ENCODE measurements at regions not wholly inside any gene's neighbourhood (a gene's known extent, or its start where the extent isn't known, plus 50 kb on each side); places are given as distances from the start of the nearest gene placed in this dataset.
A peak's percentile ranks its signal among the peaks of the same experiment; 100 is the strongest.

DNA sequence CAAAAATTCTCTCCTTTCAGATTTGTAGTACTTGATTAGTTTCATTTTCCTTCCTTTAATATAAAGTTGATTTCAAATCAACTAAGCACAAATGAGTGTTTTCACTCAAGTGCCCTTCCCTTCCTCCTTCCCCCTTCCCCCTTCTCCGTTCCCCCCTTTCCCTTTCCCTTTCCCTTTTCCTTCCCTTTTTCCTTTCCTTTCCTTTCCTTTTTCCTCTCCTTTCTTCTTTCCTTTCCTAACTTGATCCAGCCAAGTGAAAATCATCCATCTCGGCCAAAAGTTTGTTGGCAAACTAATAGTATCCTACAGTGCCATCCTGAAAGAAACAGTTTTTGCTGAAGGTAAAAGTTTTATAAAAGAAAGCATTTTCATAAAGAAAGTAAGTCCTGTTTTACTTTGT is 85.3 kb upstream of the CD180 start:
- DNase-seq (ENCODE audit: low spot score), result no peak
- in situ Hi-C loops (cut with HindIII; ENCODE audit: low sequenced_read_pairs), result no loop called here

DNA sequence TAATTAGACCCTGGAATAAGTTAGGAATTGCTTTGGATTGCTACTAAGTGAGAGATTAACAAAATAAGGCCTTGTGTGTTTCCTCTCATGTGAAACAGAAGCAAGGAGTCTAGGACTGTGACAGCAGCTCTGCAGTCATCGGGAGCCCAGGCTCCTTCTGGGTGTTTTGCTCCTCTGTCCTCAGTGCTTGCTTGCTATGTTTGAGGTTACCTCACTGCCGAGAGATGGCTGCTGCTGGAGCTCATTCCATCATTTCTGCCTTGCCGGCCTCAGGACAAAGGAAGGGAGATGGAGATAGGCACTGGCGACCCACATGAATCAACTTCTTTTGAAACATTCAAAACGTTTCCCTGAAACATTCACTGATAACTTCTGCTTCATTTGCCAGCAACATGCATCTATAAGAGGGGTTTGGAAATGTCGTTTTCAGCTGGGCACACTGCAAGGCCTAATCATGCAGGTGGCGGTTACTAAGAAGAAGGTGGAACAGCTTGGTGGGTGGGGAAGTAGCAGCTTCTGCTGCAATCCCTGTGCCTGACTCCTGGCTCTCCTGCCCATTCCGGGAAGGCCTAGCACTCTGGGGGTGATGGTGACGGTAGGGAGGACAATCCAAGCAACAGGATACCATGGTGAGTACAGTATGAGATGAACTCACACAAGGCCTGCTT is 77.2 kb upstream of the CD180 start:
- no peak for DNase-seq (ENCODE audit: low spot score)
- in situ Hi-C loops (cut with HindIII; ENCODE audit: low sequenced_read_pairs), result no loop called here

DNA sequence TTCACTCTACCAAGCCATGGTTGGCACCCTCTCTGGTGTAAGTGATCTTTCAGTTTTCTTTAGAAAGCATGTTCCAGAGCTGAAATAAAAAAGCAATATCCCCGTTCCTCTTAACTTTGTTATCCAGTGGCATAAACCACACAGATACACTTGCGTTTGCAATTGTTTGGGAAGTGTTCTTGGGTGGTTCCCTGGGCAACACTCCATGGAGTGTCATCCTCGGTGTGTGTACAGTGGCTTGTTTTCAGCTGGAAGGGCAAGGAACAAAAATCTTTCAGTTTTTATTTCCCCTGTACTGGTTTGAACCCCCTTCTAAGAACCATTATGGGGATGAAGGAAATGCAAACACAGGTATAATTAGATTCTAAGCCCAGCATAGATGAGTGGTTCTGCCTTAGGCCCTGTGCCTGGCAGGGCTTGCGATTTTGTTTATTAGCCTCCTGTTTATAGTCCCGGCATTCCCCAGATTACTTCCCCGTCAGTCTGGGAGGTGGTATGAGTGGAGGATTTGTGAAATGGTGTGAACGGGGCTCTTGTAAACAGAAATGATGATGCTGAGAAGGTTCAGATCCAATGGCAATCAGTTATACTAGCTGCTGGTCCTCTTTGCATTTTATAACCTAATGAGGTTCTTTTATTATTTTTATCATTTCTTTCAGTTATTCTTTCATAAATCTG is 76.0 kb upstream of the CD180 start:
- in situ Hi-C loops (cut with HindIII; ENCODE audit: low sequenced_read_pairs), result no loop called here
- DNase-seq (ENCODE audit: low spot score), result no peak

DNA sequence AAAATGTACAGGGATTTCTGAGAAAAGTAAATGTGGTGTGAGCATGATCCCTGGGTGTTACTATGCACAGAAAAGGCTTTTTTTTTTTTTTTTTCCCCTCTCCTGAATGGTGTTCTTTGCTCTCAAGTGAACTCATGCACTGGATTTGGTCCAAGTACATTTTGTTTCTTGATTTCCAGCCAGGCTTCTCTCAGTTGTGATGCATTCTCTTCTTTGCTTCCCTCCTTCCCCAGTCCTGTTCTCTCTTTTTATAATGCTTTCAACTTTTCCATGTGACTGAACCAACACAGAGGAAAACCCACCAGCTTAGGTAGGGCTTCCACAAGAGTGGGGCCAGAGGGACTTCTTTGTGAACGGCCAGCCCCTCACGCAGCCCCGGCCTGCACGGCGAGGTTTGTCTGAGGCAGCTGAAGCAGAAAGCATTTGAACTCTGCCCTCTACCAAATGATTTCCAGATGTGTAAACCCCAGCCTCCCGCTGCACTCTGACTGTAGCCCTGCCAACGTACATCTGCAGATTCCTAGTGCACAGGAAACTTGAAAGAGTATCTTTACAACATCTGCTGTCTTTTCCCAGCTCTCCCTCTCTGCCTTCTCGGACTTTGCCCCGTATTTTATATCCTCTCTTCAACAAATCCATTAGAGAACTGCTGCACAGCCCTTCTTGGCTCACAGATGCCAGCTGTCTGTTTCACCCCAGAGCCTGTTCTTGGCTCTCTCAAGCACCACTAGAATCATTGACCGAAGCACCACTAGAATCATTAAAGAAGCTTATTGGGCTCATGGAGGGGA is 71.8 kb upstream of the CD180 start:
- peak; percentile 92 for DNase-seq (ENCODE audit: low spot score)

DNA sequence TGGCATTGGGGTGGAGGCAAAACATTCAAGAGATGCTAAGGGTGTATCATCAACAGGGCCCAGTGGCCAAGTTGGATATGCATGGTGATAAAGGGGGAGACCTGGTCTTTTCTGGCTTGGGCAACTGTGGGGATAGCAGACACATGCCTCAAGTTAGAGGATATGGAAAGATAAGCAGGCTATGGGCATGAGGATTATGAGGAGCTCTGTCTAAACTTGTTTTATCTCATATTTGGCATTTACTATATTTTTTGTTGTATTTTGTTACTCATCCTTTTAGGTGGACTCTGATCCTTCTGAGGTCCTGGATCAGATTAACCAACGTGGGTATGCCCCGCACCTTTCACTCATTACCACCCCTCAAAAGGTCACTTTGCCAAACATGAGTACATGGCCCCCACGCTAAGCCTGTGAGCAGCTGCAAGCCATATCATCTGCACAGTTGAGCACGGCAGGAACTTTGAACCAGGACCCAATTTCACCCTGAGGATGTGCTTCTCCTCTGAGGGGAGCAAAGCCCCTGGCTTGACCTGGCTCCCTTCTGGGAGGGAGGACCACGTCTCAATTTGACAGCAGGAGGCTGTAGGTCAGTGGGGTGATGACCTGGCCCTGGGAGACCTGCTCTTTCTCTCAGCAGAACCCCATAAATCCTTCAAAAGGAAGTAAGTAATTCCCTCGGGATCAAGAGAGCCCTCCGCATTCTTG is 71.1 kb upstream of the CD180 start:
- in situ Hi-C loops (cut with HindIII; ENCODE audit: low sequenced_read_pairs), result no loop called here
- DNase-seq (ENCODE audit: low spot score), result peak; percentile 36

More for the DNA sequence above, 71.8 kb upstream of the CD180 start:
- in situ Hi-C loops (cut with HindIII; ENCODE audit: low sequenced_read_pairs), result no loop called here

DNA sequence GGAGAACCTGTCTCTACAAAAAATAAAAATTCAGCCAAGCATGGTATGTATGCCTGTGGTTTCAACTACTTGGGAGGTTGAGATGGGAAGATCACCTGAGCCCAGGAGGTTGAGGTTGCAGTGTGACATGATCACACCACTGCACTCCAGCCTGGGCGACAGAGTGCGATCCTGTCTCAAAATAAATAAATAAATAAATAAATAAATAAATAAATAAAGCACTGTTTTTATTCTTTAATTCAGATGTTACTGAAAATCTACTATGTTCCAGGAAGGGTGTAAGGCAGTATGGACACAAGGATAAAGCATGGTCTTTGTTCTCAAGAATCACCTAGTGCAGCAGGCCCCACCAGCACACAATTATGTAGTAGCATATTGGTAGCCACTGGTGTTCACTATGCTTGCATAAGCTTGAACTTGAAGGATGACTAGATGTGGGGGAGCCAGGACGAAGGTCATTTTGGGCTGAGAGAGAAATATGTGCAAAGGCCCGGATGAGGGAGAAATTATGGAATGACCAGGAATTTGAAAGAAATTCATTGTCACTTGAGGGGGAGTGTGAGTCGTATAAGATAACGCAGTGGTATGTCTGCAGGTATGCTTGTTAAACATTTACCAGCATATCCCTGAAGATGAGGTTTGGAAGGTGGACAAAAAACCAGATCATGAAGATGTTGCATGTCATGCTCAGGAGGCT is 70.2 kb upstream of the CD180 start:
- DNase-seq (ENCODE audit: low spot score), result no peak
- in situ Hi-C loops (cut with HindIII; ENCODE audit: low sequenced_read_pairs), result no loop called here

DNA sequence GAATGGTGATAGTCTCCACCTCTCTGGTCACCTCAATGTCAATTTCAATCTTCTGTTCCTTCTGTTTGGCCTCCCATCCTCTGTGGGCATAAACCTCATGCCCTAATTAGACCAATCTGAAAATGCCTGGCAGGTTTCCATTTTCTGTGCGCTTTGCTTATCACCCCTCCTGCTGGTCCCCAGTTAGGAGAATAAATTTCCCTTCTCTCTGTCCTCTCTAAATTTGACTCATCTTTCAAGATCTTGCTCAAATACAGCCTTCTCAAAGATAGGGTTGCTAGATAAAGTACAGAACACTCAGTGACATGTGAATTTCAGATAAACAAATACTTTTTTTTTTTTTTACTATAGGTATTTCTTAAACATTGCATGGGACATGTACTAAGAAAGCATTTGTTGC is 69.4 kb upstream of the CD180 start:
- in situ Hi-C loops (cut with HindIII; ENCODE audit: low sequenced_read_pairs), result no loop called here
- no peak for DNase-seq (ENCODE audit: low spot score)

DNA sequence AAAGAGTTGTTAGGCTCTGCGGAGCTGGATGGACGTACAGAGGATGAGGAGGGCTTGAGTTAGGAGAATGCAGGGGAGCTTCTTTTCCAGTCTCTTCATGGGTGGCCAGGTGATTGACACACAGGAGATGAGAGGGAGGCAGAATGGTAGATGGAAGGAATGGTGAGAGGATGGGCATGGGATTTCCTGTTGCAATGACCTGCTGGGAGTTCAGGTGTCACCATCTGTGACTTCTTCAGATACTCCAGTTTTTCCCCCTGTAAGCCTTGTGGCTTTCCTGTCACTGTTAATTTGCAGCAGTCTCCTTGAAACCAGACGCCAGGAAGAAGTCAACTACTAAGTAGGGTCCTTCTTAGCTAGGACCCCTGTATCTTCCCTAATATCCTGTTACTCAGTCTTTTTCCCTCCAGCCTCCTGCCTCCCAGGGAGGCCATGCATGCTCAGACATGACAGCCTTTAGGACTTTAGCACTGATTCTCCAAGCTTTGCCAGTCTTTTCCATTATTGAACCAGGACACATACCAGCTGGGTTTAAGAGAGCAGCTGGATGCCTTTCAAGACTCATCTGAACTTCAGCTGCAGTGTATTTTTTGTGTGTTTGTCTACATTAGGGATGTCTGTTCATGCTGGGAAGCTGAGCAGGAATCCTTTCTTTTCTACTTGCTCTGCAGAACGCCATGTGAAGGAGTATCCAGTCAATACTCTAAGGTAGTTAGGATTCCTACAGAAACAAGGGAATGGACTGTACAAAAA is 67.2 kb upstream of the CD180 start:
- in situ Hi-C loops (cut with HindIII; ENCODE audit: low sequenced_read_pairs), result no loop called here
- DNase-seq (ENCODE audit: low spot score), result peak; percentile 73

DNA sequence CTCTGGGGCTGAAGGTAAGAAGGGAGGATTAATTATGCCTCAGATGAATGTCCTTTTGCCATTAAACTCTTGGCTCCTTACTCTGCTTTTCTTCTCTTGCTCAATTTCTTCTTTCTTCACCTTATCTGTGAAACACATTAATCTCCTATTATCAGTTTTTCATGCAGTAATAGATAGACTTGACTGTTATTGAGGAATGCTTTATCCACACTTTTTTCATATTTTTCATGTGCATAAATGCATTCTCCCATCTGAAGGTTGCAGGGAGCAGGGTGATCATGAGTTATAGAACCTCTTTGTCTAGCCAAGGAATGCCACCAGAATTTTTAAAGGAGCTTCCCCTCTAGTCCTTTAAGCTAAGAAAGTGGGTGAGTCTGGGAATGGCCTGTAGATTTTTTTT is 66.4 kb upstream of the CD180 start:
- in situ Hi-C loops (cut with HindIII; ENCODE audit: low sequenced_read_pairs), result no loop called here
- DNase-seq (ENCODE audit: low spot score), result no peak

DNA sequence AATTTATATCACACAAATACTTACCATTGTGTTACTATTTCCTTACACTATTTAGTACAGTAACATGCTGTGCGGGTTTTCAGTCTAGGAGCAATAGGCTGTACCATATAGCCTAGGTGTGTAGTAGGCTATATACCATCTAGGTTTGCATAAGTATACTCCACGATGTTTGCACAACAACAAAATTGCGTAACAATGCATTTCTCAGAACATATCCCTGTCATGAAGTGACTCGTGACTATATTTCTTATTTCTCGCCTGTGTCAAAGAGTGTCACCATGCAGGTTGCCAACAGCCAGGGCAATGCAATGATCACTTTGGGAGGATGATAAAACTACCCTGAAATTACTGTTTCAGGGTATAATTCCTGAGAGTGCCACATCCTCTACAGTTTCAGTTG is 65.6 kb upstream of the CD180 start:
- DNase-seq (ENCODE audit: low spot score), result no peak
- in situ Hi-C loops (cut with HindIII; ENCODE audit: low sequenced_read_pairs), result no loop called here

DNA sequence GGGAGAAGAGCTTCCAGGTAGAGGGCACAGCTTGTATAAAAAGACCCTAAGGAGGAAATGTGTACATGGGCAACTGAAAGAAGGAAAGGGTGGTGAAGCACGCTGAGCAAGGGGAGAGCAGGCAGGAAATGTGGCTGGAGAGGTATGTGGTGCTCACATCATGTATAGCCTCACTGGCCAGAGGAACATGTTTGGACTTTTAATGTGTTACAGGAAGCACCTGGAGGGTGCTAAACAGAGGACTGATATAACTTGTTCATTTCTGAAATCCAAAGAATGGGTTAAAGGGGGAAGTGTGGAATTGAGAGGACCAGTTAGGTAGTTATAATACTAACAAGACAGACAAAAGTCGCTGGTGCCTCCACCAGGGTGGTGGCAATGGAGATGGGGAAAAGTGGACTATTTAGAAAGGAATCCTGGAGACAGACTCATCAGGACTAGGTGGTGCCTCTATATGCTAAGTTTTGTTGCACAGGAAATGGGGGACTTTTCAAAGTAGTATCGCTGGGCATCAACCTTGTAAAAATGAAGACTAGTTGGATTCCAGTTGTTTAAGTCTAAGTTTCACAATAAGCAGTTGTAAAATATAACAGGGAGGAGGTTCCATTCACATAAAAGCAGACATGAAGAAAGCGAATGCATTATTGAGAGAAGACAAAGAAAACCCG is 63.1 kb upstream of the CD180 start:
- no peak for DNase-seq (ENCODE audit: low spot score)
- in situ Hi-C loops (cut with HindIII; ENCODE audit: low sequenced_read_pairs), result no loop called here

DNA sequence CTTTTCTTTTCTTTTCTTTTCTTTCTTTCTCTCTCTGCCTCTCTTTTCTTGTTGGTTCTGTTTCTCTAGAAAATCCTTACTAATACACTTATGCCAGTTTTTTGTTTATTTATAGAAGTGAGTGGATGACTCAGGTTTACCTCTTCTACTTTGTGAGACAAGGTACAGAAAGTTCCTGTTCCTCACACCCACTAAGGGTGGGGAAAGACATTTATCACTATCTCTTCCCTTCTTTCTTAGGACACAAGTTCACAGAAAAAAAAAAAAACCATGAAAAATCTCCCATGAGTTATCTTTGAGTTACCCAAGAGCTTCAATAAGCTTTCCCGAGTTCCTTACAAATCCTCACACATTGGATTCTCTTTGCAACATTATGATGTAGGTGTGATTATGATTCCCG is 60.9 kb upstream of the CD180 start:
- no peak for DNase-seq (ENCODE audit: low spot score)
- in situ Hi-C loops (cut with HindIII; ENCODE audit: low sequenced_read_pairs), result no loop called here

DNA sequence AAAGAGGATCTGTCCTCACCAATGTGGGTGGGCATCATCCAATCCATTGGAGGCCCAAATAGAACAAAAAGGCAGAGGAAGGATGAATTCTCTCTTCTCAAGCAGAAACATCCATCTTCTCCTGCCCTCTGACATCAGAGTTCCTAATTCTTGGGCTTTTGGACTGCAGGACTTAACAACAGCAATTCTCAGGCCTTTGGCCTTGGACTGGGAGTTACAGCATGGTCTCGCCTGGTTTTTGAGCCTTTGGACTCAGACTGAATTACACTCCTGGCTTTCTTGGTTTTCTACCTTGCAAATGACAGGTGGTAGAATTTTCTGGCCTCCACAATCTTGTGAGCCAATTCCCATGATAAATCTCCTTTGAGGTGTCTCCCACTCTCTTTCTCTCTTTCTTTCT is 60.5 kb upstream of the CD180 start:
- in situ Hi-C loops (cut with HindIII; ENCODE audit: low sequenced_read_pairs), result no loop called here

DNA sequence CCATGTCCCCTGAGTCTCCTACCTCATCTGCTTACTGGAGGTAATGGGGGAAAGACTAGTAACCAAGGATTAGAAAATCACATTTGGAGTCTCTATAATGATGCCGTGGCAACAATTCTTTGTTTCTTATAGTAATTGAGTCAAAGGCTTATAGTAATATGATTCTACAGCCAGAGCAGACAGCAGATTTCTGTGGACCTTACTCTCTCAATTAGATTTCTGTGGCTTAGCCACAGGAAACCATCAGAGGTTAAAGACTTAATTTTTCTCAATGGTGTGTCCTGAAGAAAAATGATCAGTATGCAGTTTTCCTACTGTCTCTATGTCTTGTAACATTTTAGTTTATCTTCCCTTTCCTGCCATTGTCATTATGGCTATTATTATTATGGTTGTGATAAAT is 59.3 kb upstream of the CD180 start:
- DNase-seq (ENCODE audit: low spot score), result no peak
- in situ Hi-C loops (cut with HindIII; ENCODE audit: low sequenced_read_pairs), result no loop called here

More for the DNA sequence above, 60.5 kb upstream of the CD180 start:
- no peak for DNase-seq (ENCODE audit: low spot score)

DNA sequence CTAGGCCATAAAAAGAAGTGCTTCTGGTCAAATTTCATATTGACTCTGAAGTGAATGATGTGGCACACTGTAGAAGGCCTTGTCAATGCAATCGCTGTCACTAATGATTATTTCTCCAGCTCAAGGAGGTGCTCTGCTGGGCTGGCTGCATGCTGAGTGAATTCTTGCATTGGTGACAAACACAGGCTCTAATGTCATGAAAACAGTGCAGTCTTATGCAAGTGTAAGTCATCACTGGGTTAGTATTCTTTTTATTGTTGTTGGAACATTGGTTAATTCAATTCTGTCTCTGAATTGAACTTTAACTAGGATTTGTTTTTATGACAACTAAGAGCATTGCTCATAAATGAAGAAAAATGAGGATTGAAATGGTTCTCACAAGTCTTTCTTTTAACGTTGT is 57.3 kb upstream of the CD180 start:
- no peak for DNase-seq (ENCODE audit: low spot score)
- in situ Hi-C loops (cut with HindIII; ENCODE audit: low sequenced_read_pairs), result no loop called here

DNA sequence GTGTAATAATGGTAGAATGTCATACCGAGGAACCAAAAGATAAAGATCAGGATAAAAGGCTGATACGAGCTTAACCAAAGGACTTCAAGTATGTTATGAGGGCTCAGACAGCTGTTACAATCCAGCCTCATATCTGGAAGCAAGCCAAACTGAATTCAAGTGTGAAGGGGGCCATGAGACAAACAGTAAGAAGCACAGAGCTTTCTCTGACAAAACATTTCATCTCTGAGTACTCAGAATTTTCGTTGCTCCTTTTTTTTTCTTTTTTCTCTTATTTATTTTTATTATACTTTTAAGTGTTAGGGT is 52.9 kb upstream of the CD180 start:
- in situ Hi-C loops (cut with HindIII; ENCODE audit: low sequenced_read_pairs), result no loop called here
- no peak for DNase-seq (ENCODE audit: low spot score)

DNA sequence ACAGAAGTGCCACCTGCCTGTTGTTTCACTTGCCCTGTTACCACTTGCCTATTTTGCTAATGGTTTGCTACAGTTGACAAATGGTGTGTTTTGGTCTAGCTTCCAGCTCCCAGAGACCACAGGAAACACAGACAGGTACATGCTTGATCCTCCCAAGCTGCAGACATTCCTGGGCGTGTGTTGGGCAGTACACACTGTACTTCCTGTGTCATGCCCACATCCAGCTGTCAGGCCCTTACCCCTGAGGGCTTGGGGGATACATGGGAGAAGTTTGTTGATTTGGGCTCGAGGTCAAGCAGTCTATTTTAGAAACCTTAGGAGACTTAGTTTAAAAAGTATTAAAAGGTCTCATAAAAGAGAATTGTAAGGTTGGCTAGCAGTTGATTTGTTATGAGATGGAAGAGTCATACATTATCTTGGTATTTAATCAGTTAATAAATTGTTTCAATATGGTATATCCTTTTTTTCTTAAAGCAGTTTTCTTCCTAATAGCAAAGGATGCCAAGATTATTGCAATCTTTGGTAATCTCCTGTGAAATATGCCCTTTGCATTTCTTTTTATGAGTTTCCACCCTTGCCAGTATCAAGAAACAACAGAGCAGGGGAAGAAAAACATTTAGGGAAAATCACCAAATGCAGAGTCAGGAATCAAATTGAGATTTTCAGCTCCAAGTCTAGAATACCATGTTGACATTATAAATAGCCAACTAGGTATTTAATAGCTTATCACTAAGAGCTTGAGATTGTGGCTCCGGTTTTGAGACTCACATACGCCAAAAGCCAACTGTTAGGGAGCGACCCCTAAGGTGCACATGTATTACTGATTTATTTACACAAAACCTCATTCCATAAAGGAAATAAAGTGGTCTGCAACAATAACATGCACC is 52.3 kb upstream of the CD180 start:
- no peak for DNase-seq (ENCODE audit: low spot score)
- in situ Hi-C loops (cut with HindIII; ENCODE audit: low sequenced_read_pairs), result no loop called here
